Sigmoid colon (tissue), 4 donors: ENCODE measurements at regions not wholly inside any gene's neighbourhood (a gene's known extent, or its start where the extent isn't known, plus 50 kb on each side); places are given as distances from the start of the nearest gene placed in this dataset.

ENCODE experiments used
- EP300 ChIP-seq, 4 donors: sonication (generic); formaldehyde crosslinking; IDR thresholded peaks; one replicate each; pipeline ENCODE4 v1.6.1; 2017; ENCODE audit warnings: antibody characterized with exemption in 4 of 4
- POLR2A ChIP-seq, 2 donors: fragments of 450-650 bp; IDR thresholded peaks; one replicate each; pipeline ENCODE4 v1.6.1; 2016; ENCODE audit warnings: antibody characterized with exemption in 2 of 2, mild to moderate bottlenecking in 2 of 2, moderate library complexity in 2 of 2
- POLR2AphosphoS5 ChIP-seq, 4 donors: sonication (generic); formaldehyde crosslinking; IDR thresholded peaks; one replicate each; pipeline ENCODE4 v1.6.1; 2017; ENCODE audit warnings: antibody characterized with exemption in 4 of 4
- TF ChIP-seq, protein P1 (sequence below), 4 experiments: fragments of 450-650 bp in 3 of 4; fragments of 200-600 bp in 1 of 4; IDR thresholded peaks; one replicate each; pipeline ENCODE4 v1.5.1; 2016 to 2019; ENCODE audit warnings: antibody characterized with exemption in 4 of 4, mild to moderate bottlenecking in 3 of 4, moderate library complexity in 2 of 4

DNA sequence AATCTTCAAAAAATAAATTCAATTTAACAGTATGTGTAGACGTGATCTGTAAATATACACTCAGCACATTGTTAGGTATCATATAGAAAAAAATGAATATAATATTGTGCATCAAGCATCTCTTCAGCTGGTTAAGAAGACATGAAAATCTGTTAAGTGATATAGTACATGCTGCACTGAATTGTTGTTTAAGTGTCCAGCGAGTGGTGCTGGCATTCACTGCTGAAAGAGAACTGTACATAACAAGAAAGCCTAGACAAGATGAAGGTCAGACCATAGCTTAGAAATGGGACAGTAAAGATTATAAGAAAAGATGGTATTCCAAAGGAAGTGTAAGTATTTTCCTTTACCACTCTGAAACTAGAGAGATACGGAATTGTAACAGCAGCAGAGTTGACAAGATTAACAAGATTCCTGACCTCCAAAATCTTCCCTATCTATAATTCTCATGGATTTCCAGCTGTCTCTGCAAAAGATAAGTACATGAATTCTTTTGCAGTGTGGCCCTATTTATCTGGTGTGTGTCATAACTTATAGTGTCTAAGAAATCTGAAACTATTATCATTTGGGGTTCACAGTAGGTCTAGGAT lies 198.6 kb downstream of the FLRT2 start:
- TF ChIP-seq, protein P1, sequence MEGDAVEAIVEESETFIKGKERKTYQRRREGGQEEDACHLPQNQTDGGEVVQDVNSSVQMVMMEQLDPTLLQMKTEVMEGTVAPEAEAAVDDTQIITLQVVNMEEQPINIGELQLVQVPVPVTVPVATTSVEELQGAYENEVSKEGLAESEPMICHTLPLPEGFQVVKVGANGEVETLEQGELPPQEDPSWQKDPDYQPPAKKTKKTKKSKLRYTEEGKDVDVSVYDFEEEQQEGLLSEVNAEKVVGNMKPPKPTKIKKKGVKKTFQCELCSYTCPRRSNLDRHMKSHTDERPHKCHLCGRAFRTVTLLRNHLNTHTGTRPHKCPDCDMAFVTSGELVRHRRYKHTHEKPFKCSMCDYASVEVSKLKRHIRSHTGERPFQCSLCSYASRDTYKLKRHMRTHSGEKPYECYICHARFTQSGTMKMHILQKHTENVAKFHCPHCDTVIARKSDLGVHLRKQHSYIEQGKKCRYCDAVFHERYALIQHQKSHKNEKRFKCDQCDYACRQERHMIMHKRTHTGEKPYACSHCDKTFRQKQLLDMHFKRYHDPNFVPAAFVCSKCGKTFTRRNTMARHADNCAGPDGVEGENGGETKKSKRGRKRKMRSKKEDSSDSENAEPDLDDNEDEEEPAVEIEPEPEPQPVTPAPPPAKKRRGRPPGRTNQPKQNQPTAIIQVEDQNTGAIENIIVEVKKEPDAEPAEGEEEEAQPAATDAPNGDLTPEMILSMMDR (IDR thresholded peaks at IDR 0.05) = no peak
- TF ChIP-seq POLR2AphosphoS5 (IDR thresholded peaks at IDR 0.05) (no peak), POLR2A (IDR thresholded peaks at IDR 0.05) (no peak), EP300 (IDR thresholded peaks at IDR 0.05) (no peak)
